GM19239 (cell line): ENCODE measurements at regions not wholly inside any gene's neighbourhood (a gene's known extent, or its start where the extent isn't known, plus 50 kb on each side); places are given as distances from the start of the nearest gene placed in this dataset.

Experiments used
- DNase-seq: peaks from one replicate; pipeline ENCODE4 v3.0.0; 2011; ENCODE audit warnings: low spot score; ENCODE audit not compliant: insufficient read length
- FAIRE-seq: peaks from 2 replicates; lab custom pipeline; 2011; peaks lifted over from hg19 to GRCh38; lab: Jason Lieb, UNC

DNA sequence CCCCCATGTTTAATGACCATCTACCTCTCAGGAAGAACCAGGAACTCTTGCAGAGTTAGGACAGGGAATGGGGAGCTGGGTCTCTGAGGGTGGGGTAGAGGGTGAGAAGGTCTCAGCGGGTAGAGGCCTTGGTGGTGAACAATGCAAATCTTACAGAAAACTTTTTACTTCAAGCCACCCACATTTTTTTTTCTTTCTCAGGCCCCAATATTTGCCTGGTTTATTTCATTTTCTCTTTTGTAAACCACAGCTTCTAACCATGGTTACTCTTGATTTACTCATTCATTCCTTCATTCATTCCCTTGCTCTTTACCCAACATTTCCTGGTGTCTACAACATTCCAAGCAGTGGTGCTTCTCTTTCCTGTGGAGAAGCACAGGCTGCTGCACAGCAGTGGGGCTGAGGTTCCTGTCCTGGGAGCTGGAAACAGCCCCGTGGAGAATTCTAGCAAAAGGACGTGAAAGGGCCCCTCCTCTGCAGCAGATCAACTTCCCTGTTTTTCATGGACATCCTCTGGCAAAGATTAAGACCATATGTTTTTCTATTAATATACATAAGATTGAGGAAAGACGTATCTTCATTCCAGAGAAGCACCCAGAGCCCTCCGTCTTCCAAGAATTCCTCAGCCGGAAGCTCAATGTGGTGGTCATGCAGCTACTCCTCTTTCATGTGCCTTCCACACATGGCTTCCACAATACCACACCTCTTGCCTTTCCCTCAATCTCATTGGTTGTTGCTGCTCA is 224.4 kb upstream of the SESN3 start:
- FAIRE-seq (no peak), DNase-seq (no peak)

GRCh38 chr11:95453616-95454171 is 222.7 kb upstream of the SESN3 start:
- FAIRE-seq (no peak), DNase-seq (no peak)

- DNase-seq (no peak), FAIRE-seq (no peak)
Observed at GRCh38 chr11:95451682-95452081, 220.7 kb upstream of the SESN3 start.

DNA sequence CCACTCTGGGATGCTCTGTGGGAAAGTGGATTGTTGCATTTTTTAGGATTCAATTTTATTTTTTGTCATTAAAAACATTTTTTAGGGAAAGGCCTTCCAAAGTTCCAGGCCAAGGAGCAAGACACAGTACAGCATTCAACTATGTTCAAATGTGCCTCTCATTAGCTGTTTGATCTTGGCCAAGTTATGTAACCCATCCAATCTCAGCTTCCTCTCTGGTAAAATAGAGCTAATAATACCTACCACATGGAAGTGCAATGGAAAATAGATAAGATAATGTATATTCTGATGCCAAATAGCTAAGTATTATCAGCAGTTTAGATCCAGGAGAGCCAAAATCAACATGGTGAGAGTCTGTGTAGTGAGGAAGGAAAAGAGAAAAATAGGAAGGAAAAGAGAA is 220.3 kb upstream of the SESN3 start:
- no peak for FAIRE-seq
- no peak for DNase-seq

DNA sequence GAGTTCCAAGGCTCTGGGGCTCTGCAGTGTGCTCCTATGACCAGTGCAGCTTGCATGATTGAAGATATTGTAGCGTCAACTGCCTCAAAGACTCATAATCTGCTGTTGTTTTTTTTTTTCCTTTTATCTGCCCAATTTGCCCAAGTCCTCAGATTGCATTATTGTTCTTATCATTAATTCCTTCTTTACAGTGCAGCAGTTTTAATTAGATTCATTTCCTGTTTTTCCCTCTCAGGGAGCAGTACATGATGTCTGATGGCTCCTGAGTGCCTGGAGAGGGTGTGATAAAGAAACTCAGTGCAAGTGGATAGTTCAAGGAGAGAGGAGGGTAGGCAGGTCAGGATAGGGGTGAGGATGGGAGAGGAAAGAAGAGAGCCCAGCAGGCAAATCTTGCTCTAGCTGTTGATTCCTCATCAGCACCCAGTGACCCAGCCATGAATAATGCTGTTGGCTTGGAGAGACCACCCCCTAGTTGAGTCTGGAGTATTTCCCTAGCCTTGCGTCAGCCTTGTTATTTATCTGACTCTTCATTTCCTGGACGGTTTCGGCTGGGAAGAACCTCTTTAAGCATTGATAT is 219.6 kb upstream of the SESN3 start:
- no peak for FAIRE-seq
- DNase-seq: no peak

GRCh38 chr11:95445746-95446333 is 214.8 kb upstream of the SESN3 start:
- DNase-seq: no peak
- FAIRE-seq: no peak

- FAIRE-seq: no peak
Observed at GRCh38 chr11:95444309-95445241, 213.6 kb upstream of the SESN3 start.

GRCh38 chr11:95443386-95443785 is 212.4 kb upstream of the SESN3 start:
- FAIRE-seq (no peak), DNase-seq (peak; percentile 23)

More at GRCh38 chr11:95444309-95445241, 213.6 kb upstream of the SESN3 start:
- DNase-seq: no peak

GRCh38 chr11:95442531-95443050 is 211.6 kb upstream of the SESN3 start:
- DNase-seq (no peak), FAIRE-seq (no peak)

GRCh38 chr11:95435628-95436353 is 204.8 kb upstream of the SESN3 start:
- DNase-seq: no peak
- FAIRE-seq: no peak

- DNase-seq (no peak), FAIRE-seq (no peak)
Observed at GRCh38 chr11:95435192-95435591, 204.2 kb upstream of the SESN3 start.

DNA sequence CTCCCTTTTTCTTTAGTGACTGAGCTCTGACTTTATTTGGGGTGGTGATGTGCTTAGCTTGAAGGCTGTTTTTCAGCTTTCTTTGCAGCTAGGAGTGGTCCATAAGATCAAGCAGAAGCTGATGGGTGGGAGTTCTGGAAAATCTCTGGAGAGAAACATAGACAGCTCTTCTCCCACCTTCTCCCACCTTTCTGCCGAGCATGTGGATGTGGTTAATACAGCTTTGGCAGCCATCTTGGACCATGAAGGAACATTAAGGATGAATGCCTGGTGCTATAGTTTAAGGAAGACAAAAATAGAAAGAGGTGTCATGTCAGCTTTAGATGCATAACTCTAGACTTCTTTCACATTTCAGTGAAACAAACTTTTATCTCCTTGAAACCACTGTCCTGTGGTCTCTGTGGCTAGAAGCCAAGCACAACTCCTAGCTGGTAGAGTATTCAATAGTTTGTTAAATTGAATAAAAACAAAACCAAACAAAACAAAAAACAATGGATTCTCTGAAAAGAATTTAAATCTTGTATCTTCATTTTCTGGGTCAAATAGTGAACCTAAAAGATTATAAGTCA is 203.6 kb upstream of the SESN3 start:
- FAIRE-seq (no peak), DNase-seq (no peak)

DNA sequence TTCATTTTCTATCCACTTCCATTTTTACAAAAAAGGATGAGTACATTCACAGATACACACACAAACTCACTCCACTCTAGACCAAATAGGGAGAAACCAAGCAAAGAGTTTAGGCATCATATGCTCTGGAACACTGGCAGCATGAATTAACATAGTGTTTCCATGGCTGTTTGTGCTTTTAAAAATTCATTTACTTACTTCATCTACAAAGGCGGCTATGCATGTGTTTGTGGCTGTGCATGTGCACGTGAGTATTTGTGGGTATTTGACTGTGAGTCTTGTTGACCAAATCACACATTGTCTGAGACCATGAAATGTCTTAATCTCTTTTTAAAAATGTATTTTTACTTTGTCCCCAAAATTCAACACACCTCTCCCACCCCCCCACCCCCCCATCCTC is 203.0 kb upstream of the SESN3 start:
- FAIRE-seq (no peak), DNase-seq (no peak)

- FAIRE-seq (no peak), DNase-seq (no peak)
Observed at GRCh38 chr11:95432714-95433503, 201.9 kb upstream of the SESN3 start.

- DNase-seq (no peak), FAIRE-seq (no peak)
Observed at GRCh38 chr11:95429376-95429907, 198.4 kb upstream of the SESN3 start.

DNA sequence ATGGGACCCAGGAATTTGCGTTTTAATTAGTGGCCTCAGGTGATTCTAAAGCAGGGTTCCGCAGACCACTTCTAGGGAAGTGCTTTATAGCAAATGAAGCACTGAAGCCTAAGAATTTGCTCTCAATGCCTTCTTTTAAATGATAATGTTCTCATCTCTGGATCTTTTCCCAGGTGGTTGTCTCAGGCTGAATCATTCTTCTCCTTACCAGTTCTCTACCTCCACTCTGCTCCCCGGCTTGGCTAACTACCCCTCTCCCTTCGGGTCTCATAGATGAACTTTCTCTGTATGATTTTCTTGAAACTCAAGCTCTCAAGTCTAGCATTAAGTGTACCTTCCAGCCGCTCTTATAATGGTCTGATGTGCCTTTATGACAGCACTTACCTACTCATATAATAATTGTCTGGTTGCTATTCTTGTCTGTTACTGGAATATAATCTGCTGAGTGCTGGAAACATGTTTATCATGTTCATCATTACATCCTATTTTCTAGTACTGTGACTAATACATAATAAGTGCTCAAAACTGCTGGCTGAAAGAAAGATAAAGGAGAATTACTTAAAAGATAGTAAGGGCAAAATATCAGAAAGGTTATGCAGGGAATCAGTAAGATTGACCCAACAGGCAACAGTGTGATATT is 195.9 kb upstream of the SESN3 start:
- DNase-seq (no peak), FAIRE-seq (no peak)

DNA sequence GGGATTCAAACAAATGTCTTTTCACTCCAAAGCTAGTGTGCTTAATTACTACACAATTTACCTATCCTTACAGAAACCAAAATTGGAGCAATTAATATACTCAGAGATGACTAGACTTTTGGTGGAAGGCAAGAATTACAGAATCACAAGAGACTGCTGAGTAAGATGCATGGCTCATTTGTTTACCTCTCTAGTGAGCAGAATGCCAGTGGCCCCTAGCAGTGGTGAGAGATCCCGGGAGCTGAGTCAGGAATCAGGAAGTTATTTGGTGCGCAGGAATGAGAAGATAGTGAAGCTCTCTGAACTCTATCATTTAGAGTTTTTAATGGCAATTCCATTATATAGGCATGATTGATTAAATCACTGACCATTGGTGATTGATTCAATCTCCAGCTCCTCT is 188.9 kb upstream of the SESN3 start:
- FAIRE-seq (no peak), DNase-seq (no peak)

- DNase-seq (no peak), FAIRE-seq (no peak)
Observed at GRCh38 chr11:95418916-95419315, 187.9 kb upstream of the SESN3 start.
